Effector memory CD4-positive, alpha-beta T cell (primary cell): ENCODE measurements at regions not wholly inside any gene's neighbourhood (a gene's known extent, or its start where the extent isn't known, plus 50 kb on each side); places are given as distances from the start of the nearest gene placed in this dataset.

ENCODE experiments used
- DNase-seq, 3 donors: peaks; one replicate each; pipeline ENCODE4 v3.0.0-alpha.2; 2020
- H3K27ac ChIP-seq: 2 replicates; pipeline ENCODE4 v1.7.0; 2013; ENCODE audit warnings: mild to moderate bottlenecking, low read length, moderate library complexity; ENCODE audit not compliant: insufficient read depth, poor library complexity, severe bottlenecking
- H3K27me3 ChIP-seq: replicated peaks from 2 replicates; pipeline ENCODE4 v1.7.0; 2013; ENCODE audit warnings: mild to moderate bottlenecking, low read length; ENCODE audit not compliant: insufficient read depth, control insufficient read depth, poor library complexity, severe bottlenecking
- H3K36me3 ChIP-seq: 2 replicates; pipeline ENCODE4 v1.7.0; 2013; ENCODE audit warnings: mild to moderate bottlenecking, low read length, moderate library complexity; ENCODE audit not compliant: control insufficient read depth, insufficient read depth
- H3K4me1 ChIP-seq: 2 replicates; pipeline ENCODE4 v1.7.0; 2013; ENCODE audit warnings: low read length, mild to moderate bottlenecking; ENCODE audit not compliant: control insufficient read depth, insufficient read depth, poor library complexity, severe bottlenecking
- H3K4me3 ChIP-seq: 2 replicates; pipeline ENCODE4 v1.7.0; 2013; ENCODE audit warnings: low read length, low read depth, mild to moderate bottlenecking; ENCODE audit not compliant: insufficient read depth, poor library complexity, severe bottlenecking
- H3K9me3 ChIP-seq: 2 replicates; pipeline ENCODE4 v1.7.0; 2013; ENCODE audit warnings: mild to moderate bottlenecking, low read length, moderate library complexity; ENCODE audit not compliant: control insufficient read depth

DNA sequence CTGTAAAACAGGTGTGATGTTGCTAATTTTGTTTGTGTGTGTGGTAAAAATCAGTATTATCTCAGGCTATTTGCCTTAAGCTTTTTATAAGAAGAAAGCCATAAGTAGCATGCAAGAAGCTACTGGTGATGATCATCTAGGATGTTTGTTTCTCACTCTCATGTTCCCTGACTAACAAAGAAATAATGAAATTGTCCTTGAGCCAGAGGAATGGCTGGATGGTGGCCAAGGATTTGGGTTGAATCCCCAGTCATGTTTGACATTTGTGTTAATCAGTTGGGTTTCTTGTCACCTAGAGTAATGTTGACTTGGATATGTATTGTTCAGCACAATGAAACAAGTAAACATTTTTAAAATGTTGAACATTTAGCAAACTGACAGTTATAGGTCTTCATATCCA, 496.8 kb upstream of the ZEB2 start:
- DNase-seq, result no peak
- Histone ChIP-seq H3K27me3 (no peaks in the 10 kb centered on the region), H3K27ac (no peak overlapping the region), H3K4me3 (no peak overlapping the region), H3K36me3 (no peaks in the 10 kb centered on the region), H3K9me3 (no peaks in the 10 kb centered on the region), H3K4me1 (no peaks in the 10 kb centered on the region)

GRCh38 chr2:145015561-145015960, 495.6 kb upstream of the ZEB2 start:
- Histone ChIP-seq H3K4me1 (no peaks in the 10 kb centered on the region), H3K27me3 (no peaks in the 10 kb centered on the region), H3K9me3 (no peaks in the 10 kb centered on the region), H3K4me3 (no peak overlapping the region), H3K36me3 (no peaks in the 10 kb centered on the region), H3K27ac (no peak overlapping the region)
- no peak for DNase-seq

GRCh38 chr2:145012806-145013205, 492.9 kb upstream of the ZEB2 start:
- Histone ChIP-seq H3K9me3 (no peaks in the 10 kb centered on the region), H3K36me3 (no peaks in the 10 kb centered on the region), H3K4me3 (no peak overlapping the region), H3K27ac (no peak overlapping the region), H3K27me3 (no peaks in the 10 kb centered on the region), H3K4me1 (no peaks in the 10 kb centered on the region)
- no peak for DNase-seq

GRCh38 chr2:145012214-145012670, 492.3 kb upstream of the ZEB2 start:
- no peak for DNase-seq
- Histone ChIP-seq H3K9me3 (no peaks in the 10 kb centered on the region), H3K27ac (no peak overlapping the region), H3K36me3 (no peaks in the 10 kb centered on the region), H3K4me3 (no peak overlapping the region), H3K27me3 (no peaks in the 10 kb centered on the region), H3K4me1 (no peaks in the 10 kb centered on the region)

DNA sequence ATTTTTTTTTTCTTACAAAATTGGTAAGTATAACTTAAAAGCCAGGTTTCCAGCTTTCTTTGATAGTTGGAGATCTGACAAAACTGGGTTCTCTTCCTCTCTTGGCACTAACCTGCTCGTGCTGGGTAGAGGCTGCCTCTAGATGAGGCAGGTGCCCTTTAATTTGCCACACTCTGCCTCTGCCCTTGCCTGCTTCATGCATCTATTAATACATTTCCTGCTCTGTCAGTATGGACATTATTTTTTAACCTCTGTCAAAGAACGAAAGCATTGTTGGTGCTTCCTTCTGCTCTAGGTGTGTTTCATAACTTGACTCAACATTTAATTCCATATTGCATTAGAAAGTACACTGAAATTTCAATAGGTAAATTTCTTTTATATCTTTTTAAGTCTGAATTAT, 490.7 kb upstream of the ZEB2 start:
- Histone ChIP-seq H3K4me3 (no peak overlapping the region), H3K9me3 (no peaks in the 10 kb centered on the region), H3K27me3 (no peaks in the 10 kb centered on the region), H3K36me3 (no peaks in the 10 kb centered on the region), H3K27ac (no peak overlapping the region), H3K4me1 (no peaks in the 10 kb centered on the region)
- no peak for DNase-seq

- H3K27ac ChIP-seq, result no peak overlapping the region
- no peaks in the 10 kb centered on the region for H3K9me3 ChIP-seq
- H3K4me3 ChIP-seq, result no peak overlapping the region
- H3K27me3 ChIP-seq, result no peaks in the 10 kb centered on the region
- no peak for DNase-seq
- H3K4me1 ChIP-seq, result no peaks in the 10 kb centered on the region
- H3K36me3 ChIP-seq, result no peaks in the 10 kb centered on the region
Measured at GRCh38 chr2:145007960-145008263, 488.0 kb upstream of the ZEB2 start.

DNA sequence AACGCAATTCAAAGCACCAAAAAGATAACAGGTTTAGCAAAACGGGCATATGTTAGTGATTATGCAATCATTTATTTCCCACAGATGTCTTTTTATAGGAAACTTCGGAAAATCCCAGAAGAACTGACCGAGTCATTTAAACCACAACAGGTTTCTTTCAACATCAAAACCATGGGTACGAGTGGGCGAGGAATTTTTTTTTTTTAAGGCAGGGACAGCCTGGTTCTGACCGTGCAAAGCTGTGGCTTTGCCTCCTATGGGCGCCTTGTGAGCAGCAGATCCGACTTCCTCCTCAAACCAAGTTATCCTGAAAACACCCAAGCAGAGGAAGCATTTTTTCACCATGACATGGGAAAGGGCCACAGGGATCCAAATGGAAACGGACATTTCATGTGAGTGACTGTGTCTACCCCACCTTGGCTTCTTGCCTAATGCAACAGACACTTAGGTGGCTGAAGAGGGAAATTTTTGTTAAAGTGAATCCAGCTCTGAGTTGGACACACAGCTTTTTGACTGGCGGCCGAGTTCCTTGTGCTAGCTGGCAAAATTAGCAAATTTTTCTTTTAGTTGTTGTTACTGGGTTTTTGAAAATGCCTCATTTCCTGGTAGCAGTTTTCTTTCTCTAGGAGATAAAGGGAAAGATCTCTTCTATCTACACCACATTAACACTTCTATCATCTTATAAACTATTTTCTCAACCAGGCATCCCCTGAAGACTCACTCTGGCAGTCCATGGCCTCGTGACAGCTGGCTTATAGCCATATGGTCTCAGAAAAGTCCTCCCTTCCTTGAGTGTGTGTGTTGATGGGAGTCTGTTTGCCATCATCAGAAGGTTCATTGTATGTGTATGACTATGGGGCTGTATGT, 487.4 kb upstream of the ZEB2 start:
- no peaks in the 10 kb centered on the region for H3K27me3 ChIP-seq
- no peak overlapping the region for H3K27ac ChIP-seq
- no peaks in the 10 kb centered on the region for H3K9me3 ChIP-seq
- no peaks in the 10 kb centered on the region for H3K4me1 ChIP-seq
- H3K4me3 ChIP-seq, result no peak overlapping the region
- no peak for DNase-seq
- H3K36me3 ChIP-seq, result no peaks in the 10 kb centered on the region

DNA sequence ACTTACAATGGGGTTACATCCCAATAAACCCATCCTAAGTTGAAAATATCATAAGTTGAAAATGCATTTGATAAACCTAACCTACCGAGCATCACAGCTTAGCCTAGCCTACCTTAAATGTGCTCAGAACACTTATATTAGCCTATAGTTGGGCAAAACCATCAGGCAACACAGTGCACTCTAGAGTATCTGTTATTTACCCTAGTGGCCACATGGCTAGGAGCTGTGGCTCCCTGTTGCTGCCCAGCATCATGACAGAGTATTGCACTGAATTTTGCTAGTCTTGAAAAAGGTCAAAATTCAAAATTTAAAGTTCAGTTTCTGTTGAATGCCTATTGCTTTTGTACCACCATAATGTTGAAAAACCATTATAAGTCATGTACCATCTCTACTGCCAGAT, 482.7 kb upstream of the ZEB2 start:
- no peaks in the 10 kb centered on the region for H3K27me3 ChIP-seq
- H3K4me1 ChIP-seq, result no peaks in the 10 kb centered on the region
- H3K9me3 ChIP-seq, result no peaks in the 10 kb centered on the region
- DNase-seq, result no peak
- no peaks in the 10 kb centered on the region for H3K36me3 ChIP-seq
- no peak overlapping the region for H3K4me3 ChIP-seq
- H3K27ac ChIP-seq, result no peak overlapping the region

DNA sequence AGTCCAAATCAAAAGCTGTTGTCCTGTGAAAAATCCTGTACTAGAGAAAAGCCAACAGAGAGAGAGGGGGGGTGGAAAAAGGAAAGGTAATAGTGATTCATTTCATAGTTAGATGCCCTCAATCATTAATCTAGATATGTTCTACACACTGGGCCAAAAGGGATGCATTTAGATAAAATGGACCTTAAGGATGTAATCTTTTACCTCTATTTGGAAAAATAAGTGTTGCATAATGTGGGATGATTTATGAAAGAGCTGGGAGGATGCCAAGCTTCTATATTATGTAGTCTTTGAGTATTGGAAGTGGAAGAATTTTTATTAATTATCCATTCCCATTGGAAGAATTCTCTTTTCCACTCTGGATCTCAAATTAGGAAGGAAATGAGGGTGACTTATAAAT, 480.5 kb upstream of the ZEB2 start:
- H3K4me1 ChIP-seq, result no peaks in the 10 kb centered on the region
- DNase-seq, result no peak
- H3K9me3 ChIP-seq, result no peaks in the 10 kb centered on the region
- no peaks in the 10 kb centered on the region for H3K36me3 ChIP-seq
- H3K27ac ChIP-seq, result no peak overlapping the region
- H3K27me3 ChIP-seq, result no peaks in the 10 kb centered on the region
- H3K4me3 ChIP-seq, result no peak overlapping the region

DNA sequence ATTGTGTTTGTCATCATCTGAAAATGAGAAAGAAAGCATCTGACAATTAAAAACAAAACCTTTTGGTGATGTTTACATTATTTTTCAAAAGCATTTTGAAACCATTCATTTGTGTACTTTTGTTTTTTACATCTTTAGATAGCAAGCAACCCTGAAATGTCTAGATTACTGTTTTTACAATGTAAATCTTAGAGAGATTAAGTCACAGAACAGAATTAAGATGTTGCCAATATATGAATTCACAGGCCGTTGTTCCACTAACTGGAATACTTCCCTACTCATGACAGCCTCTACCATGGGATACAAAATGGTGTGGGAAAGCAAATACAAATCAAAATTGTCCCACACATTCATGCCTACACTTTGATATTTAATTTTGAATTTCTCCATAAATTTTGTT, 480.0 kb upstream of the ZEB2 start:
- Histone ChIP-seq H3K4me1 (no peaks in the 10 kb centered on the region), H3K27me3 (no peaks in the 10 kb centered on the region), H3K4me3 (no peak overlapping the region), H3K27ac (no peak overlapping the region), H3K36me3 (no peaks in the 10 kb centered on the region), H3K9me3 (no peaks in the 10 kb centered on the region)
- DNase-seq, result no peak
